ENCODE measurements at regions not wholly inside any gene's neighbourhood (a gene's known extent, or its start where the extent isn't known, plus 50 kb on each side); places are given as distances from the start of the nearest gene placed in this dataset.

GRCh38 chr6:27154696-27155095, 92.8 kb upstream of the PRSS16 start:
- TF ChIP-seq CTCF (conservative IDR thresholded peaks at IDR 0.05) (no peak), ZFX (IDR thresholded peaks at IDR 0.05) (no peak)

All from C4-2B (cell line).